NCI-H82 treated with DMSO at 0.1 percent for 48 hours (cell line): ENCODE measurements at regions not wholly inside any gene's neighbourhood (a gene's known extent, or its start where the extent isn't known, plus 50 kb on each side); places are given as distances from the start of the nearest gene placed in this dataset.
A peak's percentile ranks its signal among the peaks of the same experiment; 100 is the strongest.

ENCODE experiments used
- DNase-seq: peaks from one replicate; lab custom pipeline; 2025; ENCODE audit not compliant: unreplicated experiment; lab: John Stamatoyannopoulos, UW

- DNase-seq: no peak
Measured at GRCh38 chr2:44877417-44877816, 64.1 kb upstream of the SIX3 start.

- no peak for DNase-seq
Measured at GRCh38 chr2:44879269-44880124, 62.0 kb upstream of the SIX3 start.

- peak; percentile 71 for DNase-seq
Measured at GRCh38 chr2:44880125-44880483, 61.4 kb upstream of the SIX3 start.

GRCh38 chr2:44881856-44882255, 59.6 kb upstream of the SIX3 start:
- no peak for DNase-seq

DNA sequence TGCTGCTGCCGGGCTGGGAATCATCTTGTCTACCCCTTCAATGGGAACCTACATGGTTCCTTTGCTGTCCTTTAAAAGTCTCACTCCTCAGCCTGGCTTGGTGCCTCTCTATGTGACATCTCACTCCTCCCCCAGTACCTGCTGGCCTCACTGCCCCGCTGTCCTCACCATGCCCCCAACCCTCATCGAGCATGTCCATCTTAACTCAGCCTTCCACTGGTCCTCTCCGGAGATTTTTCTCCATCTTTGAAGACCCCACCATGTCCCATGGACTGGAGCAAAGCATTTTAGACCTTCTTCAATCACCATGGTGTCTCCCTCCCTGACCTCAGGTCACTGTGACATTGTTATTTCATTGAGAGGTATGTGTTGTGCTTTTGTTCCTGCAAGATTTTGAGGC, 58.1 kb upstream of the SIX3 start:
- DNase-seq: no peak

- DNase-seq: no peak
Measured at GRCh38 chr2:44884231-44884630, 57.3 kb upstream of the SIX3 start.

GRCh38 chr2:44884677-44885076, 56.8 kb upstream of the SIX3 start:
- no peak for DNase-seq

DNA sequence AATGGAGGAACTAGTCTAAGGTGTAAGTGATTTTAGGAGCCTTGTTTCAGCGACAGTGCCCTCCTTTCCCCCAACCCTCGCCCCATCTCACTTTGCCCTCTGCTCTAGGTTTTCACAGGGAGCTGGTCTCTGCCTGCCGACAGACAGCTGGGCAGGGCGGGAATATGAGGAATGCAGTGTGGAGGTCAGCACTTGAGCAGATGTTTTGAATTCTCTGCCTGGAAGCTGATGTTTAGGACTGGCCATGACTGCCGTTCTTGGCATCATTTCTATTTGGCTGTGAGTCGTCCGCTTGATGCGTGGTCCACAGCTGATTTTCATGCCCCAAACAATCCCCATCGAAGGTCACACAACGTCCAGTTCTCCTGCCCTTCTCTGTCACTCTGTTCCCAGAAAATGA, 55.1 kb upstream of the SIX3 start:
- no peak for DNase-seq

- no peak for DNase-seq
Measured at GRCh38 chr2:44889096-44889495, 52.4 kb upstream of the SIX3 start.
